ENCODE measurements at regions not wholly inside any gene's neighbourhood (a gene's known extent, or its start where the extent isn't known, plus 50 kb on each side); places are given as distances from the start of the nearest gene placed in this dataset.

GRCh38 chr16:85473323-85473722, 139.8 kb upstream of the GSE1 start:
- peaks cover 5% of the 10 kb centered on the region for H3K9me1 ChIP-seq (ENCODE audit: insufficient read depth, low read length)
- no peak overlapping the region for H4K91ac ChIP-seq (ENCODE audit: insufficient read depth, low read depth, low read length)
- no peak overlapping the region for H2BK15ac ChIP-seq (ENCODE audit: low read depth, low read length)
- H4K5ac ChIP-seq (ENCODE audit: low read depth, low read length) = no peak overlapping the region
- dilution Hi-C loops (cut with HindIII; ENCODE audit: low sequenced_read_pairs, unreplicated experiment) (no loop called here), intact Hi-C loops (cut with micrococcal nuclease) (no loop called here), in situ Hi-C loops (cut with MboI; ENCODE audit: low sequenced_read_pairs) (no loop called here)
- no peak overlapping the region for H4K8ac ChIP-seq (ENCODE audit: low read depth in 2 of 2, low read length in 2 of 2)
- H2AK5ac ChIP-seq (ENCODE audit: low read depth, low read length) = no peak overlapping the region
- no TSS peak for BruUV-seq (replicated peaks)
- no peak overlapping the region for H3K4ac ChIP-seq (ENCODE audit: low read depth, low read length)
- no peaks in the 10 kb centered on the region for H3K36me3 ChIP-seq (ENCODE audit: control insufficient read depth, insufficient read depth, low read length)
- no peak overlapping the region for H2BK120ac ChIP-seq (ENCODE audit: low read depth, low read length)
- POLR2A ChIA-PET (ENCODE audit: unreplicated experiment) = no interaction called here
- no peak overlapping the region for H3K27ac ChIP-seq (ENCODE audit: insufficient read depth, low read length)
- H2AFZ ChIP-seq (replicated peaks; ENCODE audit: low read length, poor library complexity) = no peak overlapping the region
- no peak overlapping the region for H3K9ac ChIP-seq (ENCODE audit: low read depth, low read length)
- no peak overlapping the region for H2BK5ac ChIP-seq (ENCODE audit: low read depth, low read length, poor library complexity, severe bottlenecking)
- CTCF ChIA-PET = no interaction called here
- H3K9me3 ChIP-seq (ENCODE audit: control insufficient read depth, insufficient read depth, low read length) = no peaks in the 10 kb centered on the region
- H3K14ac ChIP-seq (replicated peaks; ENCODE audit: low read depth, low read length) = no peak overlapping the region
- ATAC-seq (ENCODE audit: low read depth) (no peak), DNase-seq (no peak)
- no peak overlapping the region for H3K4me3 ChIP-seq (ENCODE audit: insufficient read depth, low read depth, low read length)
- peaks cover 5% of the 10 kb centered on the region; the same call in 1 of the 2 replicates for H3K4me1 ChIP-seq (ENCODE audit: control insufficient read depth, insufficient read depth, low read length)
- peaks cover 51% of the 10 kb centered on the region for H4K20me1 ChIP-seq (ENCODE audit: insufficient read depth, low read length)
- H3K56ac ChIP-seq (ENCODE audit: extremely low read depth, insufficient read depth, low read length) = no peak overlapping the region
- H2AK9ac ChIP-seq (replicated peaks; ENCODE audit: low read depth, low read length, poor library complexity) = no peak overlapping the region
- TF ChIP-seq, protein P1, sequence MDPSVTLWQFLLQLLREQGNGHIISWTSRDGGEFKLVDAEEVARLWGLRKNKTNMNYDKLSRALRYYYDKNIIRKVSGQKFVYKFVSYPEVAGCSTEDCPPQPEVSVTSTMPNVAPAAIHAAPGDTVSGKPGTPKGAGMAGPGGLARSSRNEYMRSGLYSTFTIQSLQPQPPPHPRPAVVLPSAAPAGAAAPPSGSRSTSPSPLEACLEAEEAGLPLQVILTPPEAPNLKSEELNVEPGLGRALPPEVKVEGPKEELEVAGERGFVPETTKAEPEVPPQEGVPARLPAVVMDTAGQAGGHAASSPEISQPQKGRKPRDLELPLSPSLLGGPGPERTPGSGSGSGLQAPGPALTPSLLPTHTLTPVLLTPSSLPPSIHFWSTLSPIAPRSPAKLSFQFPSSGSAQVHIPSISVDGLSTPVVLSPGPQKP (IDR thresholded peaks at IDR 0.05; ENCODE audit: borderline replicate concordance, low read depth, low read length) = no peak
- TF ChIP-seq SMC3 (IDR thresholded peaks at IDR 0.05; ENCODE audit: low read depth, low read length) (no peak), MXI1 (IDR thresholded peaks at IDR 0.05; ENCODE audit: borderline replicate concordance, low read depth, low read length) (no peak), BHLHE40 (IDR thresholded peaks at IDR 0.05; ENCODE audit: low read depth, low read length) (no peak), POLR2A (IDR thresholded peaks at IDR 0.05; ENCODE audit: low read depth, low read length) (no peak), MAFK (IDR thresholded peaks at IDR 0.05; ENCODE audit: low read depth, low read length) (no peak)
- H3K18ac ChIP-seq (ENCODE audit: low read depth, low read length) = no peak overlapping the region
- H3K23ac ChIP-seq (ENCODE audit: low read depth, low read length) = no peak overlapping the region
- H3K79me1 ChIP-seq (ENCODE audit: low read depth in 1 of 2, low read length in 2 of 2) = peaks cover 13 to 27% of the 10 kb centered on the region in 2 experiments; a peak in 1 of 4 replicates
- H3K4me2 ChIP-seq (ENCODE audit: low read depth, low read length) = no peak overlapping the region
- no peak overlapping the region for H2BK20ac ChIP-seq (ENCODE audit: low read depth, low read length)
- 76% methylated on average over 8 of the region's 8 CpGs; no CpG with 5 or more reads in 1 of the 2 experiments for WGBS, 2 experiments (ENCODE audit: extremely low coverage in 2 of 2, insufficient read length in 1 of 2)
- H3K27me3 ChIP-seq (ENCODE audit: control insufficient read depth, insufficient read depth, low read length) = no peaks in the 10 kb centered on the region

Measured in IMR-90 (cell line).